H1 (cell line): ENCODE measurements at regions not wholly inside any gene's neighbourhood (a gene's known extent, or its start where the extent isn't known, plus 50 kb on each side); places are given as distances from the start of the nearest gene placed in this dataset.

ENCODE experiments used
- CTCF ChIA-PET: fragments of 300-600 bp; sonication (Branson Sonifier 250); formaldehyde crosslinking; loops from one replicate; lab custom pipeline; 2021; ENCODE audit not compliant: partially characterized antibody; lab: Charles Lee
- POLR2A ChIA-PET: fragments of 300-600 bp; sonication (Branson Sonifier 250); formaldehyde crosslinking; loops from one replicate; lab custom pipeline; 2021; ENCODE audit warnings: inconsistent platforms; ENCODE audit not compliant: partially characterized antibody; lab: Charles Lee
- DNase-seq, 2 experiments: peaks; one replicate each; pipeline versions ENCODE4 v3.0.0 to v3.0.0-alpha.2; 2010 to 2022; ENCODE audit warnings: low spot score in 2 of 2, low read depth in 1 of 2, mixed read lengths in 1 of 2
- FAIRE-seq: peaks from 2 replicates; lab custom pipeline; 2011; peaks lifted over from hg19 to GRCh38; lab: Jason Lieb, UNC
- H2AFZ ChIP-seq: 2 replicates; pipeline ENCODE4 v1.8.1; 2012; ENCODE audit warnings: low read length, inconsistent platforms
- H2AK5ac ChIP-seq: 2 replicates; pipeline ENCODE4 v1.6.1; 2013; ENCODE audit warnings: low read depth, low read length
- H2BK120ac ChIP-seq: replicated peaks from 2 replicates; pipeline ENCODE3; 2013; ENCODE audit warnings: low read depth, low read length, inconsistent platforms
- H2BK12ac ChIP-seq: 2 replicates; pipeline ENCODE4 v1.6.1; 2013; ENCODE audit warnings: low read depth, low read length
- H2BK15ac ChIP-seq: 2 replicates; pipeline ENCODE4 v1.6.1; 2013; ENCODE audit warnings: low read length
- H2BK20ac ChIP-seq: 2 replicates; pipeline ENCODE4 v1.6.1; 2013; ENCODE audit warnings: low read length
- H2BK5ac ChIP-seq: 2 replicates; pipeline ENCODE4 v1.6.1; 2013; ENCODE audit warnings: low read depth, low read length
- H3K14ac ChIP-seq: 2 replicates; pipeline ENCODE4 v1.6.1; 2013; ENCODE audit warnings: inconsistent platforms; ENCODE audit not compliant: insufficient read length
- H3K18ac ChIP-seq: 2 replicates; pipeline ENCODE4 v1.6.1; 2013; ENCODE audit warnings: low read length; ENCODE audit errors: extremely low read depth
- H3K23ac ChIP-seq: 2 replicates; pipeline ENCODE4 v1.6.1; 2013; ENCODE audit warnings: inconsistent platforms; ENCODE audit not compliant: insufficient read length
- H3K23me2 ChIP-seq: 2 replicates; pipeline ENCODE4 v1.6.1; 2013; ENCODE audit warnings: low read depth, low read length
- H3K27ac ChIP-seq: 2 replicates; pipeline ENCODE4 v1.6.1; 2011; ENCODE audit warnings: low read depth, low read length, inconsistent platforms
- H3K27me3 ChIP-seq, 4 experiments: replicated peaks in 1 of 4; 1 replicate in 1 of 4; 2 replicates in 3 of 4; pipeline versions ENCODE4 v1.6.1 to v1.8.1; 2011 to 2013; ENCODE audit warnings: low read length in 3 of 4, mild to moderate bottlenecking in 3 of 4, inconsistent platforms in 2 of 4, mixed read lengths in 2 of 4, moderate library complexity in 1 of 4; ENCODE audit not compliant: control insufficient read depth in 3 of 4, insufficient read depth in 3 of 4; ENCODE audit errors: extremely low read depth in 1 of 4
- H3K36me3 ChIP-seq, 4 experiments: 2 replicates each; pipeline versions ENCODE4 v1.6.1 to v1.8.1; 2011 to 2013; ENCODE audit warnings: mild to moderate bottlenecking in 4 of 4, low read length in 3 of 4, moderate library complexity in 2 of 4, control low read depth in 1 of 4, inconsistent platforms in 1 of 4; ENCODE audit not compliant: insufficient read depth in 4 of 4, control insufficient read depth in 2 of 4
- H3K4ac ChIP-seq: replicated peaks from 2 replicates; pipeline ENCODE3; 2013; ENCODE audit warnings: low read length, low read depth, mixed read lengths, inconsistent platforms; ENCODE audit not compliant: insufficient read length
- H3K4me1 ChIP-seq, 4 experiments: replicated peaks in 1 of 4; 1 replicate in 1 of 4; 2 replicates in 3 of 4; pipeline versions ENCODE4 v1.6.1 to v1.8.1; 2011 to 2013; ENCODE audit warnings: low read length in 3 of 4, inconsistent platforms in 2 of 4, mixed read lengths in 1 of 4; ENCODE audit not compliant: insufficient read depth in 4 of 4, control insufficient read depth in 3 of 4
- H3K4me2 ChIP-seq, 2 experiments: 2 replicates each; pipeline versions ENCODE4 v1.6.1 to v1.8.1; 2011 to 2013; ENCODE audit warnings: low read depth in 2 of 2, low read length in 2 of 2, control low read depth in 1 of 2, inconsistent platforms in 1 of 2, mild to moderate bottlenecking in 1 of 2; ENCODE audit not compliant: insufficient read depth in 1 of 2
- H3K4me3 ChIP-seq, 4 experiments: fragments of 200-600, 300-600 bp in 1 of 4; sonication (generic), shearing (Covaris generic), sonication (Bioruptor Twin) in 1 of 4; 2 replicates each; pipeline versions ENCODE4 v1.5.1 to v1.8.1; 2011 to 2016; ENCODE audit warnings: low read length in 4 of 4, low read depth in 3 of 4, control low read depth in 2 of 4, inconsistent platforms in 2 of 4, mild to moderate bottlenecking in 2 of 4, mixed read lengths in 1 of 4, moderate library complexity in 1 of 4; ENCODE audit not compliant: insufficient read depth in 2 of 4; ENCODE audit errors: extremely low read depth in 1 of 4
- H3K56ac ChIP-seq: replicated peaks from 2 replicates; pipeline ENCODE3; 2013; ENCODE audit warnings: low read depth, mild to moderate bottlenecking, mixed read lengths, low read length, inconsistent platforms; ENCODE audit not compliant: insufficient read length
- H3K79me1 ChIP-seq: 2 replicates; pipeline ENCODE4 v1.6.1; 2013; ENCODE audit warnings: low read depth, low read length, control low read depth
- H3K79me2 ChIP-seq, 2 experiments: 2 replicates each; pipeline versions ENCODE4 v1.6.1 to v1.8.1; 2012 to 2013; ENCODE audit warnings: low read length in 2 of 2, mild to moderate bottlenecking in 2 of 2, inconsistent platforms in 1 of 2; ENCODE audit not compliant: insufficient read depth in 2 of 2, control insufficient read depth in 1 of 2
- H3K9ac ChIP-seq, 4 experiments: replicated peaks in 1 of 4; 1 replicate in 1 of 4; 2 replicates in 3 of 4; pipeline versions ENCODE4 v1.6.1 to v1.8.1; 2011 to 2013; ENCODE audit warnings: low read depth in 3 of 4, low read length in 3 of 4, control low read depth in 2 of 4, mild to moderate bottlenecking in 2 of 4, moderate library complexity in 2 of 4, inconsistent platforms in 1 of 4; ENCODE audit errors: extremely low read depth in 1 of 4
- H3K9me3 ChIP-seq, 2 experiments: 2 replicates each; pipeline versions ENCODE4 v1.6.1 to v1.8.1; 2012 to 2013; ENCODE audit warnings: mild to moderate bottlenecking in 2 of 2, moderate library complexity in 2 of 2, control low read depth in 1 of 2, inconsistent platforms in 1 of 2, low read depth in 1 of 2, low read length in 1 of 2, mixed read lengths in 1 of 2; ENCODE audit not compliant: insufficient read depth in 2 of 2
- H4K20me1 ChIP-seq, 2 experiments: replicated peaks in 1 of 2; 2 replicates each; pipeline versions ENCODE3 to v1.8.1; 2011 to 2013; ENCODE audit warnings: inconsistent platforms in 2 of 2, low read length in 2 of 2, mild to moderate bottlenecking in 1 of 2; ENCODE audit not compliant: insufficient read depth in 2 of 2, control insufficient read depth in 1 of 2
- H4K5ac ChIP-seq: 2 replicates; pipeline ENCODE4 v1.6.1; 2013; ENCODE audit warnings: low read length, low read depth, mixed read lengths, inconsistent platforms; ENCODE audit not compliant: insufficient read length
- H4K8ac ChIP-seq: 2 replicates; pipeline ENCODE4 v1.8.0; 2013; ENCODE audit warnings: mild to moderate bottlenecking, moderate library complexity, low read length, inconsistent platforms; ENCODE audit not compliant: insufficient read depth; ENCODE audit errors: extremely low read depth
- H4K91ac ChIP-seq: replicated peaks from 2 replicates; pipeline ENCODE3; 2013; ENCODE audit warnings: low read length, mixed read lengths, inconsistent platforms; ENCODE audit not compliant: insufficient read length
- BCL11A ChIP-seq, 2 experiments: IDR thresholded peaks; one replicate each; pipeline ENCODE4 v1.6.1; 2011; ENCODE audit warnings: low read depth in 2 of 2, low read length in 2 of 2, mild to moderate bottlenecking in 2 of 2
- CHD1 ChIP-seq: IDR thresholded peaks from 2 replicates; pipeline ENCODE4 v1.6.1; 2012; ENCODE audit warnings: low read depth, low read length, improper control_type of control experiment
- CREB1 ChIP-seq: IDR thresholded peaks from 2 replicates; pipeline ENCODE4 v1.6.1; 2012; ENCODE audit warnings: inconsistent platforms
- CTBP2 ChIP-seq: IDR thresholded peaks from 2 replicates; pipeline ENCODE4 v1.7.0; 2011; ENCODE audit warnings: borderline replicate concordance, mild to moderate bottlenecking, moderate library complexity, mixed read lengths, low read length; ENCODE audit not compliant: insufficient read depth, insufficient read length
- FOSL1 ChIP-seq: IDR thresholded peaks from 2 replicates; pipeline ENCODE4 v1.6.1; 2011; ENCODE audit warnings: mild to moderate bottlenecking, low read depth, low read length, moderate library complexity; ENCODE audit not compliant: insufficient read depth
- JUND ChIP-seq: IDR thresholded peaks from 2 replicates; pipeline ENCODE4 v1.6.1; 2011; ENCODE audit warnings: mild to moderate bottlenecking, improper control_type of control experiment, low read length
- NRF1 ChIP-seq: IDR thresholded peaks from 2 replicates; pipeline ENCODE4 v1.6.1; 2011; ENCODE audit warnings: mild to moderate bottlenecking, low read depth, low read length, improper control_type of control experiment
- PHF8 ChIP-seq: fragments of 200-600 bp; sonication (generic); conservative IDR thresholded peaks from 2 replicates; pipeline ENCODE4 v1.7.1; 2012; ENCODE audit warnings: low read depth, mild to moderate bottlenecking, inconsistent platforms, low read length, moderate library complexity
- POU5F1 ChIP-seq: IDR thresholded peaks from 2 replicates; pipeline ENCODE4 v1.6.1; 2011; ENCODE audit warnings: low read depth, mild to moderate bottlenecking, low read length, moderate library complexity
- RBBP5 ChIP-seq: IDR thresholded peaks from 2 replicates; pipeline ENCODE4 v1.7.1; 2012; ENCODE audit warnings: low read depth, mild to moderate bottlenecking, inconsistent platforms, low read length, moderate library complexity, borderline replicate concordance
- RXRA ChIP-seq: IDR thresholded peaks from 2 replicates; pipeline ENCODE4 v1.6.1; 2011; ENCODE audit warnings: low read depth, mild to moderate bottlenecking, low read length, moderate library complexity; ENCODE audit not compliant: insufficient read depth
- SIRT6 ChIP-seq: IDR thresholded peaks from one replicate; pipeline ENCODE4 v1.7.1; 2012; ENCODE audit warnings: low read length, inconsistent platforms
- TAF1 ChIP-seq: IDR thresholded peaks from 2 replicates; pipeline ENCODE4 v1.6.1; 2011; ENCODE audit warnings: mild to moderate bottlenecking, low read depth, low read length
- YY1 ChIP-seq: IDR thresholded peaks from 2 replicates; pipeline ENCODE4 v1.6.1; 2011; ENCODE audit warnings: low read depth, mild to moderate bottlenecking, low read length
- WGBS, 2 experiments: shearing (Covaris generic) in 1 of 2; methylation state at CpG; one replicate each; pipeline versions ENCODE4 v1.1.6 to v1.1.7; 2013 to 2015; ENCODE audit warnings: low lambda C conversion rate in 2 of 2, mixed read lengths in 2 of 2, inconsistent platforms in 1 of 2, low coverage in 1 of 2, missing lambda C conversion rate in 1 of 2; ENCODE audit not compliant: insufficient replicate concordance in 2 of 2, insufficient coverage in 1 of 2, insufficient read length in 1 of 2; ENCODE audit errors: extremely low coverage in 1 of 2, missing lambda C conversion rate in 1 of 2; 5-methylcytosine and 5-hydroxymethylcytosine counted together

DNA sequence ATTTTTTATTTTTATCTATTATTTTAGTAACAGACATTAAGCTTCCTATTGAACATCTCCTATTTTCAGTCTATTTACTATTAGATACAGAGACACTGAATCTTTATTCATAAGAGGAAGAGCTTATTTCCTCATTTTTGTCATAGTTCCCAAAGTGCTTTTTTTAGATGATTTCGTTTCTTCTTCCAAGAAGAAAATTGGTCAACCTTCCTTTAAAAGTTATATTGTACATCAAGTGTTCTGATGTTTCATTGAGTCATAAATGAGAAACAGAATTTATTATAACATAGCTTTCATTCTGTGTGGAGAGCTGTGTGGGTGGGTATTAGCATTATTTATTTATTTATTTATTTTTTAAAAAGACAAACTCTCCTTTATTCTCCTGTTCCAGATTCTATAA, 50.6 kb upstream of the BACH1 start:
- Histone ChIP-seq H3K79me1 (no peaks in the 10 kb centered on the region), H3K56ac (no peak overlapping the region), H2BK12ac (no peak overlapping the region), H3K4me3 (no peak overlapping the region), H3K9me3 (peaks cover under 1 to 3% of the 10 kb centered on the region in 2 experiments; a peak in 1 of 4 replicates), H3K18ac (no peak overlapping the region), H2AK5ac (no peak overlapping the region), H2BK15ac (no peak overlapping the region), H2BK20ac (no peak overlapping the region), H3K4me2 (no peak overlapping the region), H3K9ac (no peak overlapping the region), H3K27ac (no peak overlapping the region), H2AFZ (no peak overlapping the region), H3K4ac (no peak overlapping the region), H4K91ac (no peak overlapping the region), H3K23me2 (no peaks in the 10 kb centered on the region), H3K27me3 (no peaks in the 10 kb centered on the region), H3K4me1 (no peaks in the 10 kb centered on the region), H2BK5ac (no peak overlapping the region), H3K14ac (no peak overlapping the region), H4K5ac (no peak overlapping the region), H3K36me3 (no peaks in the 10 kb centered on the region), H4K8ac (no peak overlapping the region), H3K79me2 (no peaks in the 10 kb centered on the region), H2BK120ac (no peak overlapping the region), H3K23ac (no peak overlapping the region), H4K20me1 (no peaks in the 10 kb centered on the region)
- no peak for FAIRE-seq
- no peak for DNase-seq
- TF ChIP-seq FOSL1 (no peak), CTBP2 (no peak), TAF1 (no peak), RXRA (no peak), NRF1 (no peak), SIRT6 (no peak), PHF8 (no peak), RBBP5 (no peak), YY1 (no peak), BCL11A (IDR thresholded peaks at IDR 0.05; ENCODE audit: low read depth in 2 of 2, low read length in 2 of 2) (no peak), CREB1 (no peak), POU5F1 (no peak), CHD1 (no peak), JUND (no peak)
- ChIA-PET POLR2A (no interaction called here), CTCF (interaction anchor here (0.6 to 0.9 kb wide), 3 partner anchors 86 to 112 kb away, joined by 3 to 5 read pairs (median 3); no protein-coding TSS in a partner anchor)
- 85% methylated on average over 1 of the region's 1 CpG; no CpG with 5 or more reads in 1 of the 2 experiments for WGBS, 2 experiments
